Activated B cell treated with CpG ODN at 0.5 μM for 24 hours (primary cell): ENCODE measurements at regions not wholly inside any gene's neighbourhood (a gene's known extent, or its start where the extent isn't known, plus 50 kb on each side); places are given as distances from the start of the nearest gene placed in this dataset.

Experiments used
- ATAC-seq: fragments of 200-7000 bp; cut with Tn5 transposase; one replicate; pipeline ENCODE4 v1.10.0; 2021; ENCODE audit warnings: low read depth, mild to moderate bottlenecking, moderate library complexity
- CTCF ChIA-PET: fragments of 350-600 bp; sonication (Branson Sonifier 250); formaldehyde crosslinking; loops from one replicate; lab custom pipeline; 2021; ENCODE audit warnings: antibody characterized with exemption; lab: Charles Lee
- POLR2A ChIA-PET: fragments of 350-600 bp; sonication (Branson Sonifier 250); formaldehyde crosslinking; loops from one replicate; lab custom pipeline; 2021; ENCODE audit warnings: antibody characterized with exemption; lab: Charles Lee
- DNase-seq: peaks from one replicate; pipeline ENCODE4 v3.0.0; 2022
- H3K27ac Mint-ChIP-seq: one replicate; pipeline ENCODE4 v1.8.0; 2020; ENCODE audit warnings: mixed read lengths
- H3K27me3 Mint-ChIP-seq: one replicate; pipeline ENCODE4 v1.8.0; 2021; ENCODE audit warnings: mixed read lengths
- H3K36me3 Mint-ChIP-seq: one replicate; pipeline ENCODE4 v1.8.0; 2021; ENCODE audit warnings: low read depth, mixed read lengths
- H3K4me1 Mint-ChIP-seq: one replicate; pipeline ENCODE4 v1.8.0; 2021; ENCODE audit warnings: mixed read lengths
- H3K4me3 Mint-ChIP-seq: one replicate; pipeline ENCODE4 v1.8.0; 2020; ENCODE audit warnings: mild to moderate bottlenecking, mixed read lengths
- H3K9me3 Mint-ChIP-seq: one replicate; pipeline ENCODE4 v1.8.0; 2020; ENCODE audit warnings: mixed read lengths
- CTCF ChIP-seq: fragments of 200-600 bp; IDR thresholded peaks from one replicate; pipeline ENCODE4 v1.8.0; 2022; ENCODE audit warnings: antibody characterized with exemption, mild to moderate bottlenecking
- intact Hi-C: fragments of 100-400 bp; cut with micrococcal nuclease; formaldehyde crosslinking; loops from one replicate; pipeline ENCODE4 v1.15.1; 2024

DNA sequence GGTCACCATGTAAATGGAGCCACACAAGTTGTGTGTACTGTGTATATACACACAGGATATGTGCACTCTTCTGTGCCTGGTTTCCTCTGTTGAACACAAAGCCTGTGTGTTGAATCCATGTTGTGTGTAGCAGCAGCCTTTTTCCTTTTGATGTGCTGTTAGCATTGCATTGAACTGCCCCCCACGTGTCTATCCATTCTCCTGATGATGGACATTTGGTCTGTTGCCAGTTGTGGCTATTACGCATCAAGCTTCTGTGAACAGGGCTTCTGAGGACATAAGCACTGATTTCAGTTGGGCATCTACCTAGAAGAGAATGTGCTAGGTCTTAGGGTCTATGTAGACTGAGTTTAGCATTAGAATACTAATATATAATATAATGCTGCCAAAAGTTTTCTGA lies 77.4 kb downstream of the LSM3 start:
- no peaks in the 10 kb centered on the region for H3K9me3 Mint-ChIP-seq
- no peak for TF ChIP-seq CTCF
- ATAC-seq, result no peak
- ChIA-PET CTCF (interaction anchor here (1.5 kb wide), 1 partner anchor 52 kb away, joined by 6 read pairs; no protein-coding TSS in a partner anchor), POLR2A (no interaction called here)
- no peak overlapping the region for H3K27ac Mint-ChIP-seq
- no peak overlapping the region for H3K4me3 Mint-ChIP-seq
- H3K4me1 Mint-ChIP-seq, result no peaks in the 10 kb centered on the region
- peaks cover 4% of the 10 kb centered on the region for H3K27me3 Mint-ChIP-seq
- no peak for DNase-seq
- intact Hi-C loops, result no loop called here
- H3K36me3 Mint-ChIP-seq, result no peaks in the 10 kb centered on the region

DNA sequence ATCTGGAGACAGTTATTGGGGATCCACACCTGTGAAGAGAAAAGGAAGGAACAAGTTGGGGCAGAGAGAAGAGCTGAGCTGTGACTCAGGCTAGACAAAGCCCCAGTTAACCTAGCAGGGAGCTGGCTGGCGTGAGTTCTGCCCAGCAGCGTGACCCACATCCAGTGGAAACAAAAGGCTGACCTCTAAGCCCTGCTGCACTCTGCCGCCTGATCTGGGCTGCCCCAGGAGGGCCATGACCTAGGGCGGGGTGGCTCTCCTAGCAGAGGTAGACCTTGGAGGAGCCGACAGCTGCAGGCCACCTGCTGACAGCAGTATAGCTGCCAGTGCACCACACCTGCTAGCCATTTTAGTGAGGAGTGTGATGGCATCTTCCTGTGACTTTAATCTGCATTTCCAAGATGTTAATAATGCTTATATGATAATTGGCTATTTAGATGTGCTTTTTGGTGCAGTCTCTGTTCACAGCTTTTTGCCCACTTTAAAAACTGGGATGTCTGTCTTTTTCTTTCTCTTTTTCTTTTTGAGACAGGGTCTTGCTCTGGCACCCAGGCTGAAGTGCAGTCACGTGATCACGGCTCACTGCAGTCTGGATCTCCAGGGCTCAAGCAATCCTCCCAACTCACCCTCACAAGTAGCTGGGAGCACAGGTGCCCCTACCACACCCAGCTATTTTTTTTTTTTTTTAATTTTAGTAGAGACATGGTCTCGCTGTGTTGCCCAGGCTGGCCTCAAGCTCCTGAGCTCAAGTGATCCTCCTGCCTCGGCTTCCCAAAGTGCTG lies 78.1 kb downstream of the LSM3 start:
- TF ChIP-seq CTCF, result no peak
- Mint-ChIP-seq H3K27ac (no peak overlapping the region), H3K27me3 (peaks cover 7% of the 10 kb centered on the region), H3K9me3 (no peaks in the 10 kb centered on the region), H3K4me3 (no peak overlapping the region), H3K36me3 (no peaks in the 10 kb centered on the region), H3K4me1 (no peaks in the 10 kb centered on the region)
- intact Hi-C loops, result no loop called here
- ChIA-PET POLR2A (no interaction called here), CTCF (interaction anchor here (1.2 to 1.5 kb wide), 2 partner anchors 21 to 53 kb away, joined by 3 to 6 read pairs; no protein-coding TSS in a partner anchor)
- ATAC-seq (no peak), DNase-seq (no peak)

DNA sequence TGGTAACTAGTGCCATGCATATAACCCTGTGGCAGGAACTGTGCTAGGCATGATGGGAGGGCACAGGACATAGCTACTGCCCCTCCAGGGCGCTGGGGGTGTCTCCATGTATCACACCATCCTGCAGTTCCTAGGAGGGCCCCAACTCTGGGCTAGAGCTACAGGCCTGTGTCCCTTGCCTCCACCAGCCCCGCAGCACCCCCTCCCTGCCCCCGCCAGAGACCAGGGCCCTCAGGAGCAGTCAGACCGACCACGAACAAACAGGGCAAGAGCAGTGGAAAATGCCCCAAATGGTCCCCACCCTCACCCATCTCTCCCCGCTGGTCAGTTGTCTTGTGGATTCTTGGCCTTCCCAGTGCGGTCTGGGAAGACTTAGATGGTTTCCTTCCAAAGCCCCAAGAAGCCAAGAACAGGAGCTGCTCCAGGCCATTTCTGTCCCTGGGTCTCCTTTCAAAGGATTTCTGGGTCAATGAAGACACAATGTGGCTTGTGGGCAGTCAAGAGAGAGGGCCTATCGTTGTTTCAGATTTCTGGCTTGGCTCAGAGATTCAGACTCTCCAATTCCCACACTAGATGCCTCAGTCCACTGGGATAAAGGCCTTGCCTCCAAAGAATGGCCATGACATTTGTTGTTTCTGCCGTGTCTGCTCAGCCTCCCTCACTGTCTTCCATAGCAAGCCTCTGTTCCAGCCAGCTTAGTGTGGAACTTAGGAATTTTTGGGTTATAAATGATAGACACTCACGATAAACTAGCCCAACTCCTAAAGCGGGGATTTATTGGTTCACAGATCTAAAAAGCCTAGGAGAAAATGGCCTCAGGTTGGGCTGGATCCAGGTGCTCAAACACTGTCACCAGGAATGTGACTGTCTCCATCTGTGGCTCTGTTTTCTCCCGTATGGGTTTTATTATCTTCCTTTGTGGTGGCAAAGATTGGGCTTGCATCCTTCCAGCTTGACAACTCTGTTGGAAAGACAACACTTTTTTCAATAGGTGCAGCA lies 80.6 kb downstream of the LSM3 start:
- H3K9me3 Mint-ChIP-seq, result no peaks in the 10 kb centered on the region
- intact Hi-C loops, result no loop called here
- TF ChIP-seq CTCF, result no peak
- ATAC-seq (no peak), DNase-seq (no peak)
- H3K27me3 Mint-ChIP-seq, result peaks cover 10% of the 10 kb centered on the region
- H3K27ac Mint-ChIP-seq, result no peak overlapping the region
- no peaks in the 10 kb centered on the region for H3K36me3 Mint-ChIP-seq
- H3K4me1 Mint-ChIP-seq, result no peaks in the 10 kb centered on the region
- CTCF ChIA-PET, result interaction anchor here (1.0 to 6.0 kb wide), 5 partner anchors 9 to 662 kb away, joined by 3 to 52 read pairs (median 7); no protein-coding TSS in a partner anchor
- no peak overlapping the region for H3K4me3 Mint-ChIP-seq
- POLR2A ChIA-PET, result no interaction called here

DNA sequence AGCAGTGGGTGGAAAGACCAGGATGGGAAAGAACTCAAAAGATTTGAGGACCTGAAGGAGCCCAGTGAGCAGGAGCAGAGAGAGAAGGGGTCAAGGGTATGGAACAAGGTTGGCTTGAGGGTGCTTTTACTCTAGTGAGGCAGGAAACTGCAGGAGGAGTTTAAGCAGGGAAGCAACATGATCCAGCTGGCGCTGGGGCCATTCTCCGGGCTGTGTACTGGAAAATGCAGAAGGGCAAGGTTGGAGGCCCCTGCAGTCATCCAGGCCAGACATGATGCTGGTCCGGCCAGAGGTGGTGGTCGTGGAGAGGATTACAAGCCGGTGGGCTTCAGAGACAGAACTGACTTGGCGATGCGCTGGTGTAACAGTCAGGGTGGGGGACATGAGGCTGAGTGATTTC lies 81.8 kb downstream of the LSM3 start:
- H3K27me3 Mint-ChIP-seq, result peaks cover 10% of the 10 kb centered on the region
- CTCF ChIA-PET, result interaction anchor here (0.7 to 6.0 kb wide), 13 partner anchors 10 to 661 kb away, joined by 3 to 52 read pairs (median 7); partner anchors contain the start of gene SLC6A6
- no peaks in the 10 kb centered on the region for H3K9me3 Mint-ChIP-seq
- H3K36me3 Mint-ChIP-seq, result no peaks in the 10 kb centered on the region
- POLR2A ChIA-PET, result interaction anchor here (0.5 kb wide), 1 partner anchor 141 kb away, joined by 15 read pairs; no protein-coding TSS in a partner anchor
- DNase-seq (no peak), ATAC-seq (no peak)
- intact Hi-C loops, result no loop called here
- no peak for TF ChIP-seq CTCF
- H3K27ac Mint-ChIP-seq, result no peak overlapping the region
- H3K4me3 Mint-ChIP-seq, result no peak overlapping the region
- no peaks in the 10 kb centered on the region for H3K4me1 Mint-ChIP-seq
